Coronary artery (tissue), 2 donors: ENCODE measurements at regions not wholly inside any gene's neighbourhood (a gene's known extent, or its start where the extent isn't known, plus 50 kb on each side); places are given as distances from the start of the nearest gene placed in this dataset.

Source experiments
- DNase-seq: peaks from one replicate; pipeline ENCODE4 v3.0.0-alpha.2; 2017; ENCODE audit warnings: low spot score
- H3K27ac ChIP-seq, 2 donors: fragments of 200-600 bp; sonication (generic); one replicate each; pipeline ENCODE4 v1.5.1; 2016 to 2019
- H3K4me3 ChIP-seq: fragments of 200-600 bp; sonication (generic); 2 replicates; pipeline ENCODE4 v1.5.1; 2016; ENCODE audit warnings: mild to moderate bottlenecking, moderate library complexity
- TF ChIP-seq, protein P1 (sequence below): fragments of 200-600 bp; sonication (generic); IDR thresholded peaks from one replicate; pipeline ENCODE4 v1.5.1; 2019; ENCODE audit warnings: antibody characterized with exemption

DNA sequence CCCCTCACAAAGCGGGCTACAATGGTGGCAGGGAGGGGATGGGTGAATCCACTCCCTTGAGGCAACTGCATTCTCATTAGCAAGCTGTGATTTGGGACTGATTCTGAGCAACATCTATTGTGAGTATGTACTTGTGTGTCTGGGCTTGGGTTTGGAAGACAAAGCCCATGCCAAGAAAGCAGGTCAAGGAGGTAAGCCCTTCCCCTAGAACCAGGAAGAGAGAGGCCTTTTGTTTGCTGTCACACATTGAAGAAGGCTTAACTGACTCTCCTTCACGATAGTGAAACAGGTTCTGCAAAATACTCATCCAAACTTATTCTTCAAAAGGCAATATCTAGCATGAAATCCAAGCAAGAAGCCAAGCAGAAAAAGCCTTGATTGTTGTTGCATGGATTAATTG lies 403.1 kb upstream of the ID4 start:
- DNase-seq: no peak
- TF ChIP-seq, protein P1, sequence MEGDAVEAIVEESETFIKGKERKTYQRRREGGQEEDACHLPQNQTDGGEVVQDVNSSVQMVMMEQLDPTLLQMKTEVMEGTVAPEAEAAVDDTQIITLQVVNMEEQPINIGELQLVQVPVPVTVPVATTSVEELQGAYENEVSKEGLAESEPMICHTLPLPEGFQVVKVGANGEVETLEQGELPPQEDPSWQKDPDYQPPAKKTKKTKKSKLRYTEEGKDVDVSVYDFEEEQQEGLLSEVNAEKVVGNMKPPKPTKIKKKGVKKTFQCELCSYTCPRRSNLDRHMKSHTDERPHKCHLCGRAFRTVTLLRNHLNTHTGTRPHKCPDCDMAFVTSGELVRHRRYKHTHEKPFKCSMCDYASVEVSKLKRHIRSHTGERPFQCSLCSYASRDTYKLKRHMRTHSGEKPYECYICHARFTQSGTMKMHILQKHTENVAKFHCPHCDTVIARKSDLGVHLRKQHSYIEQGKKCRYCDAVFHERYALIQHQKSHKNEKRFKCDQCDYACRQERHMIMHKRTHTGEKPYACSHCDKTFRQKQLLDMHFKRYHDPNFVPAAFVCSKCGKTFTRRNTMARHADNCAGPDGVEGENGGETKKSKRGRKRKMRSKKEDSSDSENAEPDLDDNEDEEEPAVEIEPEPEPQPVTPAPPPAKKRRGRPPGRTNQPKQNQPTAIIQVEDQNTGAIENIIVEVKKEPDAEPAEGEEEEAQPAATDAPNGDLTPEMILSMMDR: no peak
- Histone ChIP-seq H3K4me3 (no peak overlapping the region), H3K27ac (no peak overlapping the region)

DNA sequence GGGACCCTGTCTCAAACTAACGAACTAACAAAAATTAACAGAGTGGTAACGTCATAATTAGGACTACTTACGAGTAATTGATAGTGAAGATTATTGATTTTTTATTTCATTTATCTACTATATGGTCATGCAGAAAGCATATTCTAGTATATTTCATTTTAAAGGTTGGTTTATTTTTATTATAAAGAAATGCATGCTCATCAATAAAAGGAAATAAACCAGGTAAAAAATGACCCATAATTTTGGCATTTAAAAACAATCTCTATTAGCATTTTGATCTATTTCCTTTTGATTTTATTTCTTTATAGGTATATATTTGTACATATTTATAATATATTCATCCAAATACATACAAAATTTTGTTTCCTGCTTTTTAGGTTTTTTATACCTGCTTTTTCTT lies 401.4 kb upstream of the ID4 start:
- H3K27ac ChIP-seq: no peak overlapping the region

DNA sequence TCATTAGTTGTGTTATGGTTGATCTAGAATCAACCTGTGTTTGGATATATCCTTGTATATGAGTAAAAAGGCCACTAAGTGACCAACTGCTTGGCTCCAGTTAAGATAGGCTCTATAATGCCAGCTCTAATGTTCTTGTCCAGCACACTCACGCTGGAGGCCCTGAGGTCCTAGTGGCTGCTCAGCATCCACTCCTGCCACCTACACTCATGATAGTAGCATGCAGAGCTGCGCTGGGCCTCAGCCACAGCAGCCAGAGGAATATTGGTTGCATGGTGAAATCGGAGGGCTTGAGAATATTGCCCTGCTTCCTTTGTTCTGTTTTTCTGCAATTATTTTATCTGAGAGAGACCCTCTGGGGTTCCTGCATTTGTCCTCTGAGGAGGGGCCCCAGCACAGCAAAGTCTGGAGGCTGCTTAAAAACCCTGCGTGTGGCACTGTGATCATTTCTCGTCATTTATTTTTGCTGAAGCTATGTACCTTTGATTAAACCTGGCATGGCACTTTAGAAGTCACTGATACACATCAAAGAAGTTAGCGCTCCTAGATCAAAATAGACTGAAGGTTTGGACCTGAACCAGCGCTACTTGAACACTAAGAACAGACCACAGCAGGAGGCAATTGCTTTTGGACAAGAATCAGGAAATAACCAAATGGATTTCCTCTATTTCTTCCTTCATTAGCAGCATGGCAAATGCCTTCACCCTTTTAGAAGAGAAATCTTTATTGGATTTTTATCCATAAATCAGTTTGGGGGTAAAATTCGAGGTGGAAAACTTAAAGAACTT lies 398.4 kb upstream of the ID4 start:
- TF ChIP-seq, protein P1: no peak
- Histone ChIP-seq H3K27ac (no peak overlapping the region), H3K4me3 (no peak overlapping the region)
- DNase-seq: no peak

More for the DNA sequence above, 401.4 kb upstream of the ID4 start:
- TF ChIP-seq, protein P1: no peak
- DNase-seq: no peak
- H3K4me3 ChIP-seq: no peak overlapping the region

DNA sequence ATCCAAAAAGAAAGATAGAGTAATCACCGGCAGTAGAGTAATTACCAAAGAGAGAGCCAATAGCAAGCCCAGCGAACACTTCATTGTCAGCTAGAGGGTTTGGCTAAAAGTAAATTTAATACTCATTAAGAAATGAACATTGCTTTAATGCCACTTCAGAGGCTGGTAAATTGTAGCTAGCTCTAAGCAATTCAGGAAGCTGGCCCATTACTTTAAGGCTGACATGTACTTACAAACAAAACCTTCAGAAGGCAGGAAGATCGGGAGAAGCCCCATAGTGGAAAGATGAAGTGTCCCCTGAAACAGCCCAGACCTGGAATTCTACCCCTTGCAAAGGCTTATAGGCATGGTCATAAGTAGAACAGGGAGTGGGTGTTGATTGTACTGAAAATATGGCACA lies 396.6 kb upstream of the ID4 start:
- no peak overlapping the region for H3K4me3 ChIP-seq
- TF ChIP-seq, protein P1: no peak
- no peak overlapping the region for H3K27ac ChIP-seq
- no peak for DNase-seq

DNA sequence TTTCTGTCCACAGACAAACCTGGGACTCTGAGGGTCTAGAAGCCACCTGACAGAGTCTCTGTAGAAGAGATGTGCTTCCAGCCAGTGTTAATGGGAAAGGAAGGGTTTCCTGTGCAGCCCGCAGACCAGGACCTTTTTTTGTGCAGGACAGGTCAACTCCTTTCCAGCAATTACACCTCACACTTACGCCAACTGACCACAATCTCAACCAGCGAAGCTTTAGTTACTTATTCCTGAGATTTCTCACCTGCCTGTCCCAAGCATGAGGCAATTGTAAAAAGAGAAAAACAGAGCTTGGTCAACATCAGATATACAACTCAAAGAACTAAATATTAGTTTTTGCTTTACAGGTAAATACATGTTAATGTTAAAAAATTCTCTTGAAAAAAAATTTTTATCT lies 393.8 kb upstream of the ID4 start:
- Histone ChIP-seq H3K4me3 (no peak overlapping the region), H3K27ac (no peak overlapping the region)
- TF ChIP-seq, protein P1: no peak
- no peak for DNase-seq

DNA sequence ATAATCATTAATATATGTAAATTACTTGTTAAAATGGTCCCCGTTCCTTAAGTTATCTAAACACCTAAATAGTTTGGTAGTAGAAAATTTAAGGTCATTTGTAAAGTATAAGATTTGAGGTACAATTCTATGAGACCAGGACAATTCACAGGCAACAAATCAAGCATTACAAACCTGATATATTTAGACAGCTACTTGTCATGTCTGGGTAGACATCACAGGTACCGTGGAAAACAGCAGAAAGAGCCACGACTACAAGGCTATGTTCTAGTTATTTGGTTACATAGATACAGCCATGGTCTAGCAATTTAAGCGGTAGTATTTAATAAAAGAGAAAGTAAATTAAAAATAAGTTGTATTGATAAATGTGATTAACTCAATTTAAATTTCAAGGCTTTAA lies 393.1 kb upstream of the ID4 start:
- no peak for DNase-seq
- TF ChIP-seq, protein P1: no peak
- Histone ChIP-seq H3K27ac (no peak overlapping the region), H3K4me3 (no peak overlapping the region)

DNA sequence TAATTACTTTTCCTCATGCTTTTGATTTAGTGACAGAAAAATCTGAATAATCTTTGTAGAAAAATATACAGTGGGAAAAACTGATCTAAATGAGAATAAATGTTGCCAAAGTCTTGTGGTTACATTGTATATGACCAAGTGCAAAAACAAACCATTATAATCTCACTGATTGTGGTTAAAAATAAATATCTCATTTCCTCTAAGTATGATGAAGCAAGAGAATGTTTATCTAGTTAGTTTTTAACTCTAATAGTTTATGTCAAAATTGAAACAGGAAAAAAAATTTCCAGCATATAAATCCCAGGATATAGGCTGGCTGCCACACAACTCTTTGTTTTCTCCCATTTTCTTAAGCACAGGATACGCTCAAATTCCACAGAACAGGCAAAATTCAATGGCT lies 392.7 kb upstream of the ID4 start:
- no peak overlapping the region for H3K4me3 ChIP-seq
- TF ChIP-seq, protein P1: no peak
- no peak overlapping the region for H3K27ac ChIP-seq
- DNase-seq: no peak
